H9 (cell line): ENCODE measurements at regions not wholly inside any gene's neighbourhood (a gene's known extent, or its start where the extent isn't known, plus 50 kb on each side); places are given as distances from the start of the nearest gene placed in this dataset.

ENCODE experiments used
- DNase-seq: peaks from one replicate; pipeline ENCODE4 v3.0.0-alpha.2; 2017
- H2AFZ ChIP-seq: one replicate; pipeline ENCODE4 v1.6.1; 2013; ENCODE audit warnings: mild to moderate bottlenecking, low read length, control low read depth, moderate library complexity
- H2AK5ac ChIP-seq: 2 replicates; pipeline ENCODE4 v1.6.1; 2013; ENCODE audit warnings: low read length, control low read depth, mixed read lengths; ENCODE audit not compliant: insufficient read length
- H2BK120ac ChIP-seq: one replicate; pipeline ENCODE4 v1.6.1; 2013; ENCODE audit warnings: low read depth, mild to moderate bottlenecking, low read length, control low read depth, inconsistent platforms; ENCODE audit not compliant: poor library complexity, severe bottlenecking
- H2BK12ac ChIP-seq: 2 replicates; pipeline ENCODE4 v1.6.1; 2013; ENCODE audit warnings: low read length, control low read depth, mixed read lengths, low read depth; ENCODE audit not compliant: insufficient read length
- H2BK15ac ChIP-seq: 2 replicates; pipeline ENCODE4 v1.6.1; 2013; ENCODE audit warnings: low read depth, low read length, control low read depth
- H2BK20ac ChIP-seq: one replicate; pipeline ENCODE4 v1.6.1; 2013; ENCODE audit warnings: low read depth, mild to moderate bottlenecking, low read length, control low read depth, inconsistent platforms; ENCODE audit not compliant: poor library complexity, severe bottlenecking
- H2BK5ac ChIP-seq: 2 replicates; pipeline ENCODE4 v1.6.1; 2013; ENCODE audit warnings: low read length, control low read depth, mixed read lengths; ENCODE audit not compliant: insufficient read length
- H3K14ac ChIP-seq: 2 replicates; pipeline ENCODE4 v1.6.1; 2013; ENCODE audit warnings: low read length, control low read depth; ENCODE audit not compliant: insufficient read depth
- H3K18ac ChIP-seq: 2 replicates; pipeline ENCODE4 v1.6.1; 2013; ENCODE audit warnings: low read depth, mild to moderate bottlenecking, mixed read lengths, low read length, control low read depth; ENCODE audit not compliant: insufficient read length
- H3K23ac ChIP-seq: 2 replicates; pipeline ENCODE4 v1.6.1; 2013; ENCODE audit warnings: low read length, control low read depth, mixed read lengths, low read depth; ENCODE audit not compliant: insufficient read length
- H3K23me2 ChIP-seq: 2 replicates; pipeline ENCODE4 v1.6.1; 2013; ENCODE audit warnings: low read depth, mild to moderate bottlenecking, mixed read lengths, low read length, control low read depth; ENCODE audit not compliant: insufficient read length, poor library complexity, severe bottlenecking
- H3K27ac ChIP-seq: 2 replicates; pipeline ENCODE4 v1.5.1; 2013; ENCODE audit warnings: low read length, control low read depth, mixed read lengths, low read depth; ENCODE audit not compliant: insufficient read length
- H3K27me3 ChIP-seq: 2 replicates; pipeline ENCODE4 v1.6.1; 2013; ENCODE audit warnings: low read length, control low read depth, inconsistent platforms; ENCODE audit not compliant: insufficient read depth
- H3K4ac ChIP-seq: 2 replicates; pipeline ENCODE4 v1.6.1; 2013; ENCODE audit warnings: low read depth, mild to moderate bottlenecking, control low read depth, inconsistent platforms, low read length, moderate library complexity
- H3K4me1 ChIP-seq: 2 replicates; pipeline ENCODE4 v1.6.1; 2013; ENCODE audit warnings: low read length, control low read depth, inconsistent platforms; ENCODE audit not compliant: insufficient read depth
- H3K4me2 ChIP-seq: 2 replicates; pipeline ENCODE4 v1.6.1; 2013; ENCODE audit warnings: low read length, control low read depth, mixed read lengths; ENCODE audit not compliant: insufficient read length, insufficient read depth
- H3K56ac ChIP-seq: 2 replicates; pipeline ENCODE4 v1.6.1; 2013; ENCODE audit warnings: low read depth, mild to moderate bottlenecking, mixed read lengths, low read length, control low read depth; ENCODE audit not compliant: insufficient read length
- H3K79me1 ChIP-seq: 2 replicates; pipeline ENCODE4 v1.6.1; 2013; ENCODE audit warnings: low read depth, mild to moderate bottlenecking, moderate library complexity, low read length, control low read depth, inconsistent platforms; ENCODE audit not compliant: insufficient read depth, poor library complexity, severe bottlenecking
- H3K79me2 ChIP-seq: 2 replicates; pipeline ENCODE4 v1.6.1; 2013; ENCODE audit warnings: low read length, control low read depth, inconsistent platforms; ENCODE audit not compliant: insufficient read depth
- H3K9ac ChIP-seq: 2 replicates; pipeline ENCODE4 v1.6.1; 2013; ENCODE audit warnings: low read length, control low read depth, mixed read lengths; ENCODE audit not compliant: insufficient read length; ENCODE audit errors: extremely low read depth
- H3K9me3 ChIP-seq: one replicate; pipeline ENCODE4 v1.6.1; 2013; ENCODE audit warnings: low read depth, low read length, inconsistent platforms; ENCODE audit not compliant: control insufficient read depth
- H3T11ph ChIP-seq: one replicate; pipeline ENCODE4 v1.6.1; 2013; ENCODE audit warnings: mild to moderate bottlenecking, low read length, control low read depth, inconsistent platforms
- H4K20me1 ChIP-seq: one replicate; pipeline ENCODE4 v1.6.1; 2013; ENCODE audit not compliant: control insufficient read depth, insufficient read length, insufficient read depth
- H4K5ac ChIP-seq: 2 replicates; pipeline ENCODE4 v1.6.1; 2013; ENCODE audit warnings: low read depth, mild to moderate bottlenecking, mixed read lengths, low read length, control low read depth; ENCODE audit not compliant: insufficient read length
- H4K8ac ChIP-seq: replicated peaks from 2 replicates; pipeline ENCODE4 v1.6.1; 2013; ENCODE audit warnings: low read length, control low read depth, mixed read lengths, low read depth; ENCODE audit not compliant: insufficient read length
- H4K91ac ChIP-seq: 2 replicates; pipeline ENCODE4 v1.6.1; 2013; ENCODE audit warnings: low read depth, mild to moderate bottlenecking, moderate library complexity, mixed read lengths, low read length, control low read depth; ENCODE audit not compliant: insufficient read length
- H3K27ac Mint-ChIP-seq, 3 experiments: 2 replicates in 2 of 3; 3 replicates in 1 of 3; pipeline ENCODE4 v1.8.0; 2020 to 2021; ENCODE audit warnings: mixed read lengths in 3 of 3, mild to moderate bottlenecking in 1 of 3, moderate library complexity in 1 of 3
- H3K27me3 Mint-ChIP-seq: 2 replicates; pipeline ENCODE4 v1.8.0; 2021; ENCODE audit warnings: low read depth, mild to moderate bottlenecking, moderate library complexity, mixed read lengths
- H3K36me3 Mint-ChIP-seq, 3 experiments: 2 replicates in 2 of 3; 3 replicates in 1 of 3; pipeline ENCODE4 v1.8.0; 2020 to 2021; ENCODE audit warnings: low read depth in 3 of 3, mixed read lengths in 3 of 3; ENCODE audit not compliant: insufficient read depth in 1 of 3
- H3K4me1 Mint-ChIP-seq, 2 experiments: 2 replicates each; pipeline ENCODE4 v1.8.0; 2020; ENCODE audit warnings: mixed read lengths in 2 of 2
- H3K4me3 Mint-ChIP-seq, 2 experiments: 2 replicates in 1 of 2; 3 replicates in 1 of 2; pipeline ENCODE4 v1.8.0; 2020 to 2021; ENCODE audit warnings: mild to moderate bottlenecking in 2 of 2, mixed read lengths in 2 of 2, moderate library complexity in 1 of 2
- H3K9me3 Mint-ChIP-seq, 2 experiments: 2 replicates in 1 of 2; 3 replicates in 1 of 2; pipeline ENCODE4 v1.8.0; 2020; ENCODE audit warnings: mild to moderate bottlenecking in 2 of 2, mixed read lengths in 2 of 2, moderate library complexity in 1 of 2
- CTCF ChIP-seq: fragments of 200-600 bp; sonication (generic); conservative IDR thresholded peaks from 3 replicates; pipeline ENCODE4 v1.8.0; 2021; ENCODE audit warnings: antibody characterized with exemption, mild to moderate bottlenecking
- WGBS: extraction: QIAGEN DNeasy Blood & Tissue Kit; methylation state at CpG from one replicate; pipeline ENCODE4 v1.1.7; 2013; ENCODE audit warnings: missing lambda C conversion rate, low lambda C conversion rate, mixed read lengths; ENCODE audit not compliant: insufficient read length; ENCODE audit errors: extremely low coverage; 5-methylcytosine and 5-hydroxymethylcytosine counted together

- TF ChIP-seq CTCF = no peak
- H3K27ac ChIP-seq = no peak overlapping the region
- H3K56ac ChIP-seq = no peak overlapping the region
- H3K27ac Mint-ChIP-seq = no peak overlapping the region
- no peak overlapping the region for H2BK15ac ChIP-seq
- H2BK120ac ChIP-seq = no peak overlapping the region
- H3K4me1 ChIP-seq = no peaks in the 10 kb centered on the region
- no peak for DNase-seq
- no peaks in the 10 kb centered on the region for H3K36me3 Mint-ChIP-seq
- no peaks in the 10 kb centered on the region; a peak in 1 of 5 replicates for H3K9me3 Mint-ChIP-seq
- no peak overlapping the region for H2AK5ac ChIP-seq
- WGBS = no CpG with 5 or more reads among the region's 1 CpG
- no peak overlapping the region for H3K18ac ChIP-seq
- no peaks in the 10 kb centered on the region for H3K4me1 Mint-ChIP-seq
- H2BK12ac ChIP-seq = no peak overlapping the region
- no peak overlapping the region for H3K14ac ChIP-seq
- H4K91ac ChIP-seq = no peak overlapping the region
- H4K20me1 ChIP-seq = no peaks in the 10 kb centered on the region
- no peak overlapping the region for H2BK20ac ChIP-seq
- H4K8ac ChIP-seq = no peak overlapping the region
- H2BK5ac ChIP-seq = no peak overlapping the region
- no peaks in the 10 kb centered on the region for H3K27me3 Mint-ChIP-seq
- no peaks in the 10 kb centered on the region for H3K9me3 ChIP-seq
- H3K4ac ChIP-seq = no peak overlapping the region
- no peak overlapping the region for H3K4me2 ChIP-seq
- no peak overlapping the region for H2AFZ ChIP-seq
- no peak overlapping the region for H3T11ph ChIP-seq
- H3K9ac ChIP-seq = no peak overlapping the region
- H3K4me3 Mint-ChIP-seq = no peak overlapping the region
- H4K5ac ChIP-seq = no peak overlapping the region
- H3K23me2 ChIP-seq = no peaks in the 10 kb centered on the region
- no peaks in the 10 kb centered on the region for H3K27me3 ChIP-seq
- H3K79me2 ChIP-seq = no peaks in the 10 kb centered on the region
- H3K23ac ChIP-seq = no peak overlapping the region
- no peaks in the 10 kb centered on the region for H3K79me1 ChIP-seq
Observed at GRCh38 chr5:120298981-120299380, 165.1 kb upstream of the PRR16 start.
